CD8-positive, alpha-beta memory T cell (primary cell): ENCODE measurements at regions not wholly inside any gene's neighbourhood (a gene's known extent, or its start where the extent isn't known, plus 50 kb on each side); places are given as distances from the start of the nearest gene placed in this dataset.
A peak's percentile ranks its signal among the peaks of the same experiment; 100 is the strongest.

ENCODE experiments used
- CTCF ChIA-PET: fragments of 350-600 bp; sonication (Branson Sonifier 250); formaldehyde crosslinking; loops from one replicate; lab custom pipeline; 2021; ENCODE audit warnings: antibody characterized with exemption; lab: Charles Lee
- POLR2A ChIA-PET: fragments of 350-600 bp; sonication (Branson Sonifier 250); formaldehyde crosslinking; loops from one replicate; lab custom pipeline; 2021; ENCODE audit warnings: antibody characterized with exemption; lab: Charles Lee
- DNase-seq, 5 donors: peaks; one replicate each; pipeline versions ENCODE4 v3.0.0 to v3.0.0-alpha.2; 2020 to 2022; ENCODE audit warnings: mixed read lengths in 1 of 5
- H3K27ac ChIP-seq: one replicate; pipeline ENCODE4 v1.7.0; 2013; ENCODE audit warnings: low read depth, mild to moderate bottlenecking, low read length, moderate library complexity
- H3K27me3 ChIP-seq: 2 replicates; pipeline ENCODE4 v1.7.0; 2013; ENCODE audit warnings: low read length, mild to moderate bottlenecking; ENCODE audit not compliant: insufficient read depth, poor library complexity, severe bottlenecking
- H3K36me3 ChIP-seq: 2 replicates; pipeline ENCODE4 v1.7.0; 2013; ENCODE audit warnings: mild to moderate bottlenecking, low read length, moderate library complexity; ENCODE audit not compliant: insufficient read depth
- H3K4me1 ChIP-seq: 2 replicates; pipeline ENCODE4 v1.7.0; 2013; ENCODE audit warnings: mild to moderate bottlenecking, low read length, moderate library complexity; ENCODE audit not compliant: insufficient read depth
- H3K4me3 ChIP-seq: 2 replicates; pipeline ENCODE4 v1.7.0; 2013; ENCODE audit warnings: mild to moderate bottlenecking, low read length
- H3K9me3 ChIP-seq: 2 replicates; pipeline ENCODE4 v1.7.0; 2013; ENCODE audit warnings: mild to moderate bottlenecking, low read length
- H3K27ac Mint-ChIP-seq, 8 donors: one replicate each; pipeline ENCODE4 v1.8.0; 2020 to 2021; ENCODE audit warnings: mixed read lengths in 8 of 8, mild to moderate bottlenecking in 6 of 8, inconsistent platforms in 3 of 8, moderate library complexity in 3 of 8
- H3K27me3 Mint-ChIP-seq, 2 donors: one replicate each; pipeline ENCODE4 v1.8.0; 2020 to 2021; ENCODE audit warnings: mixed read lengths in 2 of 2, mild to moderate bottlenecking in 1 of 2, moderate library complexity in 1 of 2
- H3K36me3 Mint-ChIP-seq, 3 donors: one replicate each; pipeline ENCODE4 v1.8.0; 2020 to 2021; ENCODE audit warnings: mixed read lengths in 3 of 3, inconsistent platforms in 1 of 3, mild to moderate bottlenecking in 1 of 3
- H3K4me1 Mint-ChIP-seq, 3 donors: one replicate each; pipeline ENCODE4 v1.8.0; 2020 to 2021; ENCODE audit warnings: mixed read lengths in 3 of 3, inconsistent platforms in 1 of 3, mild to moderate bottlenecking in 1 of 3
- H3K4me3 Mint-ChIP-seq, 7 donors: one replicate each; pipeline ENCODE4 v1.8.0; 2020 to 2021; ENCODE audit warnings: mixed read lengths in 7 of 7, mild to moderate bottlenecking in 6 of 7, moderate library complexity in 4 of 7, inconsistent platforms in 2 of 7
- H3K9me3 Mint-ChIP-seq, 5 donors: one replicate each; pipeline ENCODE4 v1.8.0; 2020 to 2022; ENCODE audit warnings: mixed read lengths in 5 of 5, mild to moderate bottlenecking in 3 of 5, moderate library complexity in 2 of 5, inconsistent platforms in 1 of 5

- peaks cover 1 to 5% of the 10 kb centered on the region in 2 donors for H3K27me3 Mint-ChIP-seq
- DNase-seq, result no peak
- no peaks in the 10 kb centered on the region for H3K9me3 Mint-ChIP-seq
- ChIA-PET CTCF (interaction anchor here (3.4 kb wide), 1 partner anchor 13 kb away, joined by 13 read pairs; no protein-coding TSS in a partner anchor), POLR2A (no interaction called here)
- no peak overlapping the region for H3K27ac Mint-ChIP-seq
- H3K27me3 ChIP-seq, result no peaks in the 10 kb centered on the region
- no peak overlapping the region for H3K4me3 Mint-ChIP-seq
- no peaks in the 10 kb centered on the region for H3K36me3 Mint-ChIP-seq
- no peaks in the 10 kb centered on the region for H3K9me3 ChIP-seq
- H3K27ac ChIP-seq, result no peak overlapping the region
- H3K4me3 ChIP-seq, result no peak overlapping the region
- H3K36me3 ChIP-seq, result no peaks in the 10 kb centered on the region
- H3K4me1 ChIP-seq, result no peaks in the 10 kb centered on the region
- no peaks in the 10 kb centered on the region for H3K4me1 Mint-ChIP-seq
Measured at GRCh38 chr11:19576054-19576453, 136.6 kb upstream of the NAV2 start.

GRCh38 chr11:19574916-19575315 lies 137.7 kb upstream of the NAV2 start:
- peaks cover 3 to 12% of the 10 kb centered on the region in 2 donors for H3K27me3 Mint-ChIP-seq
- H3K27ac Mint-ChIP-seq, result no peak overlapping the region
- H3K36me3 Mint-ChIP-seq, result no peaks in the 10 kb centered on the region
- POLR2A ChIA-PET, result no interaction called here
- H3K27me3 ChIP-seq, result no peaks in the 10 kb centered on the region
- no peak overlapping the region for H3K27ac ChIP-seq
- H3K4me1 ChIP-seq, result no peaks in the 10 kb centered on the region
- no peaks in the 10 kb centered on the region for H3K36me3 ChIP-seq
- H3K4me3 Mint-ChIP-seq, result no peak overlapping the region
- CTCF ChIA-PET, result interaction anchor here (0.9 to 3.4 kb wide), 3 partner anchors 9 to 15 kb away, joined by 4 to 13 read pairs (median 6); no protein-coding TSS in a partner anchor
- DNase-seq, result no peak
- no peaks in the 10 kb centered on the region for H3K9me3 ChIP-seq
- H3K4me3 ChIP-seq, result no peak overlapping the region
- H3K9me3 Mint-ChIP-seq, result no peaks in the 10 kb centered on the region
- H3K4me1 Mint-ChIP-seq, result no peaks in the 10 kb centered on the region

GRCh38 chr11:19573666-19574065 lies 139.0 kb upstream of the NAV2 start:
- Histone ChIP-seq H3K9me3 (no peaks in the 10 kb centered on the region), H3K27me3 (no peaks in the 10 kb centered on the region), H3K36me3 (no peaks in the 10 kb centered on the region), H3K27ac (no peak overlapping the region), H3K4me1 (no peaks in the 10 kb centered on the region), H3K4me3 (no peak overlapping the region)
- peaks cover 3 to 14% of the 10 kb centered on the region in 2 donors for H3K27me3 Mint-ChIP-seq
- DNase-seq, result no peak
- ChIA-PET POLR2A (interaction anchor here (0.6 kb wide), 1 partner anchor 466 kb away, joined by 5 read pairs; no protein-coding TSS in a partner anchor), CTCF (interaction anchor here (3.0 kb wide), 1 partner anchor 13 kb away, joined by 6 read pairs; no protein-coding TSS in a partner anchor)
- H3K9me3 Mint-ChIP-seq, result no peaks in the 10 kb centered on the region
- no peak overlapping the region for H3K27ac Mint-ChIP-seq
- H3K36me3 Mint-ChIP-seq, result no peaks in the 10 kb centered on the region
- H3K4me3 Mint-ChIP-seq, result no peak overlapping the region
- no peaks in the 10 kb centered on the region for H3K4me1 Mint-ChIP-seq

GRCh38 chr11:19571906-19572305 lies 140.7 kb upstream of the NAV2 start:
- DNase-seq, result no peak

GRCh38 chr11:19570889-19571288 lies 141.7 kb upstream of the NAV2 start:
- H3K9me3 Mint-ChIP-seq, result no peaks in the 10 kb centered on the region
- no peak overlapping the region for H3K27ac Mint-ChIP-seq
- ChIA-PET POLR2A (no interaction called here), CTCF (no interaction called here)
- H3K9me3 ChIP-seq, result no peaks in the 10 kb centered on the region
- H3K4me1 ChIP-seq, result no peaks in the 10 kb centered on the region
- H3K27me3 ChIP-seq, result no peaks in the 10 kb centered on the region
- no peak overlapping the region for H3K4me3 Mint-ChIP-seq
- H3K27me3 Mint-ChIP-seq, result peaks cover 6 to 19% of the 10 kb centered on the region in 2 donors
- no peaks in the 10 kb centered on the region for H3K36me3 ChIP-seq
- DNase-seq, result no peak
- no peak overlapping the region for H3K27ac ChIP-seq
- H3K36me3 Mint-ChIP-seq, result no peaks in the 10 kb centered on the region
- H3K4me1 Mint-ChIP-seq, result no peaks in the 10 kb centered on the region
- H3K4me3 ChIP-seq, result no peak overlapping the region

More at GRCh38 chr11:19571906-19572305, 140.7 kb upstream of the NAV2 start:
- H3K36me3 ChIP-seq, result no peaks in the 10 kb centered on the region
- H3K27me3 ChIP-seq, result no peaks in the 10 kb centered on the region
- Mint-ChIP-seq H3K27me3 (peaks cover 6 to 14% of the 10 kb centered on the region in 2 donors), H3K27ac (no peak overlapping the region), H3K9me3 (no peaks in the 10 kb centered on the region), H3K4me1 (no peaks in the 10 kb centered on the region), H3K36me3 (no peaks in the 10 kb centered on the region), H3K4me3 (no peak overlapping the region)
- H3K4me1 ChIP-seq, result no peaks in the 10 kb centered on the region
- no peaks in the 10 kb centered on the region for H3K9me3 ChIP-seq
- H3K4me3 ChIP-seq, result no peak overlapping the region
- CTCF ChIA-PET, result interaction anchor here (0.9 to 3.0 kb wide), 3 partner anchors 9 to 170 kb away, joined by 3 to 6 read pairs (median 5); no protein-coding TSS in a partner anchor
- H3K27ac ChIP-seq, result no peak overlapping the region
- POLR2A ChIA-PET, result no interaction called here

GRCh38 chr11:19567996-19568395 lies 144.6 kb upstream of the NAV2 start:
- Histone ChIP-seq H3K4me3 (no peak overlapping the region), H3K4me1 (no peaks in the 10 kb centered on the region), H3K27ac (no peak overlapping the region), H3K27me3 (no peaks in the 10 kb centered on the region), H3K9me3 (no peaks in the 10 kb centered on the region), H3K36me3 (no peaks in the 10 kb centered on the region)
- Mint-ChIP-seq H3K27ac (peak overlapping the region in 1 of 8 donors; percentile 15), H3K27me3 (peaks cover 7 to 26% of the 10 kb centered on the region in 2 donors), H3K4me3 (no peak overlapping the region), H3K36me3 (no peaks in the 10 kb centered on the region), H3K9me3 (no peaks in the 10 kb centered on the region), H3K4me1 (no peaks in the 10 kb centered on the region)
- POLR2A ChIA-PET, result no interaction called here
- DNase-seq, result no peak
- CTCF ChIA-PET, result interaction anchor here (1.4 to 6.8 kb wide), 2 partner anchors 9 to 175 kb away, joined by 5 to 75 read pairs; no protein-coding TSS in a partner anchor

- H3K27me3 ChIP-seq, result no peaks in the 10 kb centered on the region
- no peaks in the 10 kb centered on the region for H3K4me1 ChIP-seq
- Mint-ChIP-seq H3K9me3 (no peaks in the 10 kb centered on the region), H3K27me3 (peaks cover 7 to 27% of the 10 kb centered on the region in 2 donors), H3K4me3 (no peak overlapping the region), H3K36me3 (no peaks in the 10 kb centered on the region), H3K4me1 (no peaks in the 10 kb centered on the region), H3K27ac (no peak overlapping the region)
- no peak overlapping the region for H3K27ac ChIP-seq
- no peak for DNase-seq
- ChIA-PET CTCF (interaction anchor here (1.2 to 6.8 kb wide), 4 partner anchors 9 to 176 kb away, joined by 3 to 75 read pairs (median 5); no protein-coding TSS in a partner anchor), POLR2A (no interaction called here)
- H3K4me3 ChIP-seq, result no peak overlapping the region
- H3K9me3 ChIP-seq, result no peaks in the 10 kb centered on the region
- H3K36me3 ChIP-seq, result no peaks in the 10 kb centered on the region
Measured at GRCh38 chr11:19566583-19567379, 145.9 kb upstream of the NAV2 start.

GRCh38 chr11:19565639-19566038 lies 147.0 kb upstream of the NAV2 start:
- Mint-ChIP-seq H3K27ac (no peak overlapping the region), H3K4me3 (no peak overlapping the region), H3K36me3 (no peaks in the 10 kb centered on the region), H3K4me1 (no peaks in the 10 kb centered on the region), H3K9me3 (no peaks in the 10 kb centered on the region), H3K27me3 (peaks cover 5 to 20% of the 10 kb centered on the region in 2 donors)
- DNase-seq, result no peak
- no peaks in the 10 kb centered on the region for H3K4me1 ChIP-seq
- ChIA-PET CTCF (interaction anchor here (1.2 to 6.8 kb wide), 7 partner anchors 8 to 177 kb away, joined by 3 to 75 read pairs (median 4); no protein-coding TSS in a partner anchor), POLR2A (no interaction called here)
- H3K4me3 ChIP-seq, result no peak overlapping the region
- no peaks in the 10 kb centered on the region for H3K36me3 ChIP-seq
- H3K27ac ChIP-seq, result no peak overlapping the region
- H3K9me3 ChIP-seq, result no peaks in the 10 kb centered on the region
- H3K27me3 ChIP-seq, result no peaks in the 10 kb centered on the region
